Stimulated activated CD8-positive, alpha-beta memory T cell treated with anti-CD3 and anti-CD28 coated beads, Interleukin-12 subunit alpha, Interleukin-12 subunit beta, amount 100 ng/mL, for 1 hour (primary cell): ENCODE measurements at regions not wholly inside any gene's neighbourhood (a gene's known extent, or its start where the extent isn't known, plus 50 kb on each side); places are given as distances from the start of the nearest gene placed in this dataset.

Source experiments
- DNase-seq: peaks from one replicate; pipeline ENCODE4 v3.0.0-alpha.2; 2020; ENCODE audit warnings: low read depth

- no peak for DNase-seq
Observed at GRCh38 chr5:123874600-123875201, 362.7 kb downstream of the CSNK1G3 start.

DNA sequence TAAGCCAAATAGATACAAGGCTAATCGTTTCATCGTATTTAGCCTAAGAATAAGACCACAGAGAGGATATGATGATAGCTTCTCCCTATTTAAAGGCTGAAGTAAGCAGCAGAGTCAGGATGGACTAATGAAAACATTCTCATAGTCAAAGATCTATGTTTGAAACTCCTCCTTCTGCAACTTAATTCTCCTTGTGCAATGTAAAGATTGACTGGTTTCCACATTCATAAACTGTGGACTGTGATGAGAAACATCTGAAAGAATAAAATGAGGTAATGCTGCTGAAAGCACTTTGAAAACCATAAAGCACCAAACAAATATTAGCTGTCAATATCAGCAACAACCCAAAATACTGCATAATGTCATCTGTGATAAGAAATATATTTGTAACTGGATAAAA is 361.9 kb downstream of the CSNK1G3 start:
- no peak for DNase-seq

GRCh38 chr5:123871373-123871772 is 359.4 kb downstream of the CSNK1G3 start:
- no peak for DNase-seq

GRCh38 chr5:123868881-123869280 is 356.9 kb downstream of the CSNK1G3 start:
- DNase-seq = no peak

- DNase-seq = no peak
Observed at GRCh38 chr5:123868267-123868666, 356.3 kb downstream of the CSNK1G3 start.

GRCh38 chr5:123865641-123866040 is 353.7 kb downstream of the CSNK1G3 start:
- no peak for DNase-seq

GRCh38 chr5:123864578-123864977 is 352.6 kb downstream of the CSNK1G3 start:
- DNase-seq = no peak

GRCh38 chr5:123858938-123859337 is 347.0 kb downstream of the CSNK1G3 start:
- no peak for DNase-seq

- no peak for DNase-seq
Observed at GRCh38 chr5:123856766-123857165, 344.8 kb downstream of the CSNK1G3 start.

DNA sequence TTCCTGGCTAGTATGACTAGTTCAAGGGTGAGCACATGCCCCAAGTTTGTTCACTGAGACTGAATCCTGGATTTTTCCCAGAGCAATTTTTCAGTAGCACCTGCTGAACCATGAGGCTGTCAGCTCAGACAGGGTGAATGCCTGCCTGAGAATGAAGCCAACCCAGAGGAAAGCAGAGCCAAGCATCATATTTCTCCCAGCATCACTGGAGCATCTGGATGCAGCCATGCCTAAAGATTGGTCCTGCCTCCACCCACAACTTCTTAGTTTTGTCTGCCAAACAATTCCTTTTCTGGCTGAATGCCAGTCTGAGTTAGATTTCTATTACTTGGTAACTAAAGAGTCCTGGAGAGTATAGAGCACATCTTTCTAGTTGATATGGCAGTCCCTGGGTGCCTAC is 343.6 kb downstream of the CSNK1G3 start:
- DNase-seq = no peak

DNA sequence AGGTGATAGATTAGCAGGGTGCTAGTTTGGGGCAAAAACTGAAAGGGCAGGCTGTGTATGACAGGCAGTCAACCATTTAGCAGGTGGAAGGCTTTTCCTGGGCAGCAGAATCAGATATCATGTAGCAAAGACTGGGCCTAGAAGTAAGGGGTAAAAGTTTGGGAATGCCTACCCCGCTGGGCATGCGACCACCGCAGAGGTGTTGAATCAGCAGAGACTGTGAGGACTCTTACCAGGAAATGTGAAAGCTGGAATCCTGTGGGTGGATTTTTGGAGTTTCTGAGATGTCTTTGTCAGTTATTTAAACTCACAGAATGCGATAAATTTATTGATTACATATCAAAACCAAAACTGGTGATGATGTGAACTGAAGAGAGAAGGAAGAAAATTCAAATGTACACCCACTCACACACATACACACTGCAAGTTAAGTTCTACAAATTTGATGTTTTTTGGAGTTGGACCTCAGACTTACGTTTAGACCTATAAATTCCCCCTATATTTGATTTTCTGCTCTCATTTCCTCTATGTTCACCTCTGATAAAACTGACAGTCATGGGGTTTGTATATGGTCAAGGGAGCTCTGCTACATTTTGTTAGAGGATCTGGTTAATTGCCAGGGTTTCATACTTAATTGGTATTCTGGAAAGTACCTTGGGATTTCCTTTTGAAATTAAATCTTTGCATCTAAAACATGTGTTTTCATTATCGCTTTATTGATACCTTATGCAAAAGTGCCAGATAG is 333.6 kb downstream of the CSNK1G3 start:
- DNase-seq = no peak

GRCh38 chr5:123844873-123845272 is 332.9 kb downstream of the CSNK1G3 start:
- DNase-seq = no peak

DNA sequence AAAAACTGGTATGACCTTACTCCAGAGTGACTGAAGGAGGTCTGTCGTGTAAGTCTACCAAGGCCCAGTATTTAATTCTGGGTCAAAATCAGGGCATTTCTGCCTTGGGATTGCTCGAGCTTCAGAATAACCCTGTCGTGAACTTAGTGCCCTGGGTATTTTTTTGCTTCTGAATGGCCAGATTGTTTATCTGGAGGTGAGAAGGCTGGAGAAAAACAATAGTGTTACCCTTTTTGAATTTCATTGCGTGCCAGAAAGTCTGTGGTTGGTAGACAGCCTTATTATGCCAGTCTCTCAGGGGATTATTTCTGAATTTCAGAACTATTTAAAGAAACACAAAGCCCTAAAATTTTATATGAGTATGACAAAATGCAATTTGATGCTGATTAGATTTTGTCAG is 323.4 kb downstream of the CSNK1G3 start:
- DNase-seq = no peak

DNA sequence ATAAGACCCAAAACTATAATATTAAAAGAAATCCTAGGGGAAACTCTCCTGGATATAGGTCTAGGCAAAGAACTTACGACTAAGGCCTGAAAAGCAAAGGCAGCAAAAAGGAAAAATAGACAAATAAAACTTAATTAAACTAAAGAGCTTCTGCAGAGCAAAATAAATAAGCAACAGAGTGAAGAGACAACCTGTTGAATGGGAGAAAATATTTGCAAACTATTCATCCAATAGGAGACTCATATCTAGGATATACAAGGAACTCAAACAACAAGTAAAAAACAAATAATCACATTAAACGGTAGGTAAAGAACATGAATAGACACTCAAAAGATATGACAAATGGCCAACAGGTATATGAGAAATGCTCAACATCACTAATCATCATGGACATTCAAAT is 318.6 kb downstream of the CSNK1G3 start:
- DNase-seq = no peak

GRCh38 chr5:123827811-123828210 is 315.8 kb downstream of the CSNK1G3 start:
- no peak for DNase-seq

DNA sequence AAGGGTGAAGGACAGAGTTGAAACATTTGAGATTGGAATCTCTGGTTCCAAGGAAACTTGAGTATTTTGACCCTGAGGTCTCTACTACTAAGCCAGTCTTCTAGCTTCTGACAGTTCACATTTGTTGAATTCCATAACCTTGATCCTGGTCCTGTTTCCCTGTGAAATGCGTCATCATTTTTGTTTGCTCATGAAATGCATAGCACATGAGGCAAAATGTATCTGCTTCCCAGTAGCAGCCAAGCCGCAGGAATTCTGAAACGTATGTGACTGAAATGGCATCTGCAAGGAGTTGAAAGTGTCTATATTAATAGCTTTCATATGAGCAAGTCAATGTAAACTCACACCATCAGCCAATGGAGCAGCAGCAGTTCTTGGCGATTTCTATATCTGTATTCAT is 307.9 kb downstream of the CSNK1G3 start:
- DNase-seq = no peak

- no peak for DNase-seq
Observed at GRCh38 chr5:123819386-123819785, 307.4 kb downstream of the CSNK1G3 start.

DNA sequence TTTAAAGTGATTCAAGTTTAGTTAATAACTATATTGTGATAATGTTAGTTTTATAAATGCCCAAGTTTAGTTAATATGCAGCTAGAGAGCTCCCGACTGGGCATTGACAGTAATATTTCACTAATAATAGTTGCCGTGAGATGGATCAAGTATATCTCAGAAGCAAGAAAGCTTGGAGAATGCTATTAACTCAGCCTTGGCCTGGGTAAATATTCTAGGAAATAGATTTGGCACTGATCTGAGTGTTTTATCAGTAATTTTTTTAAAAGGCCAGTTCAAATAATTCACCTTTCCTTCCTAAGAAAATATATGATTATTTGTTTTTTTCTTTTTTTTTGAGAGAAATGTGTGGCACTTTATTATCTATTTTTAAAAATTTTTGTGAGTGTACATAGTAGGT is 305.3 kb downstream of the CSNK1G3 start:
- DNase-seq = no peak

- DNase-seq = no peak
Observed at GRCh38 chr5:123814801-123815470, 303.0 kb downstream of the CSNK1G3 start.

DNA sequence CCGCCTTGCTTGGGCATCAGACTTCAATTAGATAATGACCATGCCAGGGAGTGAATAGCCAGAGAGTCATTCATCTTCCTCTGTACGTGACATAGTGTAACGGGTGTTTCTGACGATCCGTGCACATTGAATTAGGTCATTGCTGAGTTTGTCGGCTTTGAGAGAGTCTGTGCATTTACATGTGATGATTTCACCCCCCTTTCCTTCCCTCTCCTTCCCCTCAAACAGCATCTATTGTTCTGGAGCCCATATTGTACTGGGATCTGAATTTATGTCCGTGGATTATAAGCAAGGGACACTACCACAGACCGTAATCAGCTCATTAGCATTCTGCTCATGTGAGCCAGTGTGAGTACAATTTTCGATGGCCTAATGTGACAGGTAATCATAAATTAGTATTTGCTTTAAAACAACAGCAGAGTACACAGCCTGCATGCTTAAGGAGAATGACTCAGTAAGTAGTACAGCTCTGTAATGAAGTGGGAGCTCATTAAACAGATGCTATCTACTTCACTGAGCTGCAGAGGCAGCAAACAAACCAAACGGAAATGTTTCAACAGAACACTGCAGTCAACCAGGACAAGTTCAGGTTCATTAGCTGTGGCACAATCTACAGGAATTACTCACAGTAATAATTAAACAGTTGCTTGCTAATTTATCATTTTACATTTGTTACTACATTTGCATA is 302.1 kb downstream of the CSNK1G3 start:
- no peak for DNase-seq

- DNase-seq = no peak
Observed at GRCh38 chr5:123813264-123813663, 301.3 kb downstream of the CSNK1G3 start.

DNA sequence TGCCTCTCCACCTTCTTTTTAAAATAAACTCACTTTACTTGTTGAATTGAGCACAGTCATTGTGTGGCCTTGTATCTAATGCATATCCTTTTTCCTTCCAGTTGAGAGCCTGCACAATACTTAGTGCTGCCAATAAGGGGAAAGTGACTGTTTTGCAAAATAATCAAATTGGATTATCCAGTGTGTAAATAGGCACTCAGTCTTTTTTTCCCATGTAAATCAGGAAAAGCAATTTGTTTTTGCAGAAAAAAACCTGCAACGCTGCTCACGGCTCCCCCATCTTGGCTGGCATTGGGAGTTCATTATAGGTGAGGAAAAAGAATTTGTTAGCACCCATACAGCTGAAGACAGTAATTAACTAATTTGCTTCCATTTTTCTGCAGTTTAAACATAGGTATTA is 299.9 kb downstream of the CSNK1G3 start:
- DNase-seq = no peak
